MM.1S (cell line): ENCODE measurements at regions not wholly inside any gene's neighbourhood (a gene's known extent, or its start where the extent isn't known, plus 50 kb on each side); places are given as distances from the start of the nearest gene placed in this dataset.

Experiments used
- DNase-seq: peaks from one replicate; pipeline ENCODE4 v3.0.0-alpha.2; 2015
- H2AFZ ChIP-seq: fragments of 300-600 bp; sonication (generic); 2 replicates; pipeline ENCODE4 v1.6.0; 2016; ENCODE audit warnings: antibody characterized with exemption, low read length
- H3F3A ChIP-seq: fragments of 300-600 bp; sonication (generic); 2 replicates; pipeline ENCODE4 v1.6.1; 2016; ENCODE audit warnings: mild to moderate bottlenecking, antibody characterized with exemption, low read length, moderate library complexity, mixed read lengths; ENCODE audit not compliant: insufficient read depth
- H3K27ac ChIP-seq: fragments of 300-600 bp; sonication (generic); 2 replicates; pipeline ENCODE4 v1.5.1; 2016; ENCODE audit warnings: mild to moderate bottlenecking, low read length
- H3K27me3 ChIP-seq: fragments of 300-600 bp; sonication (generic); replicated peaks from 2 replicates; pipeline ENCODE4 v1.6.0; 2016; ENCODE audit warnings: low read length; ENCODE audit not compliant: insufficient read depth
- H3K36me3 ChIP-seq: fragments of 300-600 bp; sonication (generic); replicated peaks from 2 replicates; pipeline ENCODE4 v1.6.1; 2016; ENCODE audit warnings: mild to moderate bottlenecking, low read length, mixed read lengths; ENCODE audit not compliant: insufficient read depth
- H3K4me1 ChIP-seq: fragments of 300-600 bp; sonication (generic); 2 replicates; pipeline ENCODE4 v1.6.1; 2016; ENCODE audit warnings: low read length, mixed read lengths
- H3K4me2 ChIP-seq: fragments of 300-600 bp; sonication (generic); 2 replicates; pipeline ENCODE4 v1.6.0; 2016; ENCODE audit warnings: low read depth, low read length
- H3K4me3 ChIP-seq: fragments of 300-600 bp; sonication (generic); 2 replicates; pipeline ENCODE4 v1.5.1; 2016; ENCODE audit warnings: low read length, mixed read lengths
- H3K79me2 ChIP-seq: fragments of 300-600 bp; sonication (generic); 2 replicates; pipeline ENCODE4 v1.6.1; 2016; ENCODE audit warnings: mixed run types, low read length, mixed read lengths
- H3K9ac ChIP-seq: fragments of 300-600 bp; sonication (generic); 2 replicates; pipeline ENCODE4 v1.6.1; 2016; ENCODE audit warnings: low read length, mixed read lengths
- H3K9me2 ChIP-seq: fragments of 300-600 bp; sonication (generic); replicated peaks from 2 replicates; pipeline ENCODE4 v1.6.1; 2016; ENCODE audit warnings: mild to moderate bottlenecking, low read length, mixed read lengths; ENCODE audit not compliant: insufficient read depth
- H3K9me3 ChIP-seq: fragments of 300-600 bp; sonication (generic); replicated peaks from 2 replicates; pipeline ENCODE4 v1.6.1; 2016; ENCODE audit warnings: mild to moderate bottlenecking, low read length, mixed read lengths; ENCODE audit not compliant: insufficient read depth
- H4K20me1 ChIP-seq: fragments of 300-600 bp; sonication (generic); 2 replicates; pipeline ENCODE4 v1.6.1; 2016; ENCODE audit warnings: mild to moderate bottlenecking, low read length, moderate library complexity, mixed read lengths; ENCODE audit not compliant: insufficient read depth
- EZH2 ChIP-seq: fragments of 300-600 bp; sonication (generic); optimal IDR thresholded peaks from 2 replicates; pipeline ENCODE3; 2017; ENCODE audit warnings: low read depth, mild to moderate bottlenecking, antibody characterized with exemption, low read length, mixed read lengths
- EZH2phosphoT487 ChIP-seq: fragments of 300-600 bp; sonication (generic); IDR thresholded peaks from 2 replicates; pipeline ENCODE4 v1.6.1; 2018; ENCODE audit warnings: antibody characterized with exemption, low read length
- TF ChIP-seq, protein P1 (sequence below): fragments of 300-600 bp; sonication (generic); IDR thresholded peaks from 2 replicates; pipeline ENCODE4 v1.5.1; 2016; ENCODE audit warnings: antibody characterized with exemption, low read length, mixed read lengths

- no peak overlapping the region for H3K4me3 ChIP-seq
- H3K9me2 ChIP-seq = no peaks in the 10 kb centered on the region
- H4K20me1 ChIP-seq = no peaks in the 10 kb centered on the region
- H3K9ac ChIP-seq = no peak overlapping the region
- H3K27ac ChIP-seq = no peak overlapping the region
- H3K27me3 ChIP-seq = no peaks in the 10 kb centered on the region
- H2AFZ ChIP-seq = no peak overlapping the region
- no peak for TF ChIP-seq EZH2
- TF ChIP-seq, protein P1, sequence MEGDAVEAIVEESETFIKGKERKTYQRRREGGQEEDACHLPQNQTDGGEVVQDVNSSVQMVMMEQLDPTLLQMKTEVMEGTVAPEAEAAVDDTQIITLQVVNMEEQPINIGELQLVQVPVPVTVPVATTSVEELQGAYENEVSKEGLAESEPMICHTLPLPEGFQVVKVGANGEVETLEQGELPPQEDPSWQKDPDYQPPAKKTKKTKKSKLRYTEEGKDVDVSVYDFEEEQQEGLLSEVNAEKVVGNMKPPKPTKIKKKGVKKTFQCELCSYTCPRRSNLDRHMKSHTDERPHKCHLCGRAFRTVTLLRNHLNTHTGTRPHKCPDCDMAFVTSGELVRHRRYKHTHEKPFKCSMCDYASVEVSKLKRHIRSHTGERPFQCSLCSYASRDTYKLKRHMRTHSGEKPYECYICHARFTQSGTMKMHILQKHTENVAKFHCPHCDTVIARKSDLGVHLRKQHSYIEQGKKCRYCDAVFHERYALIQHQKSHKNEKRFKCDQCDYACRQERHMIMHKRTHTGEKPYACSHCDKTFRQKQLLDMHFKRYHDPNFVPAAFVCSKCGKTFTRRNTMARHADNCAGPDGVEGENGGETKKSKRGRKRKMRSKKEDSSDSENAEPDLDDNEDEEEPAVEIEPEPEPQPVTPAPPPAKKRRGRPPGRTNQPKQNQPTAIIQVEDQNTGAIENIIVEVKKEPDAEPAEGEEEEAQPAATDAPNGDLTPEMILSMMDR = no peak
- H3K79me2 ChIP-seq = no peaks in the 10 kb centered on the region
- H3K4me1 ChIP-seq = no peaks in the 10 kb centered on the region
- DNase-seq = no peak
- no peaks in the 10 kb centered on the region for H3K36me3 ChIP-seq
- H3K9me3 ChIP-seq = no peaks in the 10 kb centered on the region
- H3K4me2 ChIP-seq = no peak overlapping the region
- H3F3A ChIP-seq = no peaks in the 10 kb centered on the region
Observed at GRCh38 chr7:47047384-47047783, 534.5 kb downstream of the TNS3 start.

- Histone ChIP-seq H3K9ac (no peak overlapping the region), H3K4me3 (no peak overlapping the region), H3K27ac (no peak overlapping the region), H3F3A (no peaks in the 10 kb centered on the region), H4K20me1 (no peaks in the 10 kb centered on the region), H3K9me3 (no peaks in the 10 kb centered on the region), H3K36me3 (no peaks in the 10 kb centered on the region), H3K4me2 (no peak overlapping the region), H3K4me1 (no peaks in the 10 kb centered on the region), H3K9me2 (no peaks in the 10 kb centered on the region), H3K27me3 (no peaks in the 10 kb centered on the region), H3K79me2 (no peaks in the 10 kb centered on the region), H2AFZ (no peak overlapping the region)
- TF ChIP-seq EZH2phosphoT487 (no peak), EZH2 (no peak)
- TF ChIP-seq, protein P1 = no peak
- DNase-seq = no peak
Observed at GRCh38 chr7:47046949-47047348, 535.0 kb downstream of the TNS3 start.

DNA sequence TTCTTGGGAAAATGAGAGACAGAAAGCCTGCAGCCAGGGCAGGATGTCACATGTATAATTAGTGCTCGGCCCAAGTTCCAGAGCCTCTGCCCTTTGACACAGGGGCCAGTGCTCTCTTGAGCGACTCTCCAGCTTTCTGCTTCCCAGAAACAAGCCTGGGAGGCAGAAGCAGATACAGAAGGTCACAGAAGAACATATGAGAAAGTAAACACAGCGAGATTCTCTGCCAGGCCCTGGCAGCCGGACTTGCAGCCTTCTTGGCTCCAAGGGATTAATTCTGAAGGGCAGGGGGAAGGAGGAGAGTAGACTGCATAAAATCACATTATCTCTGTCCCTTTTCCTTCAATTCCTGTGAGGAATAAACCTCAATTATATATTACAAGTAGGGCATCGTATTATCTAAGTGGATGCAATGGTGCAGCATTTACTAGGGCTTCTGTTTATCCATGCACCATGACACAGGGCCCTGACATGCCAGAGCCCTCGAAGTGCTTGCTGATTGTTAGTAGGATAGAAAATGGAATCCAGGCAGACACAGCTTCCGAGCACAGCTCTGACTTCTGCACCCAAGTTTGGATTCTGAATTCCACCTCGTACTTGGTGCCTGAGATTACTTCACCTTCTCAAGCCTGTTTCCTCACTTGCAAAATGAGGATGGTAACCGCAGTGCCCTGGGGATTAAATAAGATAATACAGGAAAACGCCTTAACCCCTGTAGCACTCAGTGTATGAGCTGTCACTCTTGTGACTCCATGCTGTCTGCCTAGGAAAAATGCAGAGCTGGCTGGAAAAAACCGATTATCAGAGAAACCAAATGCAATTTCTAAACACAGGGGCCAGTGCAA lies 536.5 kb downstream of the TNS3 start:
- no peaks in the 10 kb centered on the region for H3F3A ChIP-seq
- no peak overlapping the region for H3K27ac ChIP-seq
- DNase-seq = no peak
- H3K4me3 ChIP-seq = no peak overlapping the region
- no peaks in the 10 kb centered on the region for H4K20me1 ChIP-seq
- H3K27me3 ChIP-seq = no peaks in the 10 kb centered on the region
- H3K9ac ChIP-seq = no peak overlapping the region
- H3K9me3 ChIP-seq = no peaks in the 10 kb centered on the region
- H3K36me3 ChIP-seq = no peaks in the 10 kb centered on the region
- no peaks in the 10 kb centered on the region for H3K9me2 ChIP-seq
- no peaks in the 10 kb centered on the region for H3K79me2 ChIP-seq
- H3K4me1 ChIP-seq = no peaks in the 10 kb centered on the region
- no peak overlapping the region for H2AFZ ChIP-seq
- H3K4me2 ChIP-seq = no peak overlapping the region
- no peak for TF ChIP-seq EZH2
- TF ChIP-seq EZH2phosphoT487 = no peak
- TF ChIP-seq, protein P1 = no peak
